Dedifferentiated amniotic fluid mesenchymal stem cell (primary cell): ENCODE measurements at regions not wholly inside any gene's neighbourhood (a gene's known extent, or its start where the extent isn't known, plus 50 kb on each side); places are given as distances from the start of the nearest gene placed in this dataset.

Experiments used
- DNase-seq: peaks from one replicate; pipeline ENCODE4 v3.0.0-alpha.2; 2016; ENCODE audit errors: extremely low spot score

GRCh38 chr3:73705792-73706191 is 81.1 kb upstream of the PDZRN3 start:
- DNase-seq: no peak

DNA sequence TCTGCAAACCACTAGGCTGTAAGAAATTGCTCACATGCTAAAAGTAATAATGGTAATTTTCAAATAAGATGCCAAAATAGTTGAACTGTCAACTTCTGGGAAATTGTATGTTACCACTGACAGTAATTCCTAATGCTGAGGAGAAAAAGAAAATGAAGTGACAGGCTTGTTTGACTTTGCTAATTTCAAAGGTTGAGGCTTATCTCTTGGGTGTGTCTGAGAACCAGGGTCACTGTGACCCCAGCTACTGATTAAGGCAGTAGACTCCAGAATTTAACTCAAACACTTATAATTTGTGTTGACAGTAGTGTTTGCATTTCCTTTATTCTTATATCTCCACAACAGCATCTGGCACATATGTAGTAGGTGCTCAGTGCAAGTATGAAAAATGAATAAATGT is 74.6 kb upstream of the PDZRN3 start:
- DNase-seq: no peak

GRCh38 chr3:73697020-73697419 is 72.3 kb upstream of the PDZRN3 start:
- DNase-seq: no peak

DNA sequence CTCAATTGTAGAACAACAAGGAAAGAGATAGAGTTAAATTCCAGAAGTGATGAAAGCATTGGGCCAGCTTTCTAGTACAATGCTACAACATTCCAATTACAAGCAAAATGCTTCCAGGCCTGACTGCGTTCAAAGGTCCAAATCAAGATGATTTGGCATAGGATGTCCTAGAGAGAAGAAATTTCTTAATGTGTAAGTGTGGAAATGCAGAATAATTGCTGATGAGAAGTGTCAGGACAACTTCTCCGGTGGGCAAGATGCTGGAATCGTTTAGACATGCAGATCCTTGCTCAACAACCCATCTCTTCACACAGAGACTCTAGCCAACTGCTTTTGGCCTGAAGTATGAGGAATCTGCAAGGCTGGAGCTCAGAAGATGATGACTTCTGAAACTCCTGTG is 71.1 kb upstream of the PDZRN3 start:
- no peak for DNase-seq

DNA sequence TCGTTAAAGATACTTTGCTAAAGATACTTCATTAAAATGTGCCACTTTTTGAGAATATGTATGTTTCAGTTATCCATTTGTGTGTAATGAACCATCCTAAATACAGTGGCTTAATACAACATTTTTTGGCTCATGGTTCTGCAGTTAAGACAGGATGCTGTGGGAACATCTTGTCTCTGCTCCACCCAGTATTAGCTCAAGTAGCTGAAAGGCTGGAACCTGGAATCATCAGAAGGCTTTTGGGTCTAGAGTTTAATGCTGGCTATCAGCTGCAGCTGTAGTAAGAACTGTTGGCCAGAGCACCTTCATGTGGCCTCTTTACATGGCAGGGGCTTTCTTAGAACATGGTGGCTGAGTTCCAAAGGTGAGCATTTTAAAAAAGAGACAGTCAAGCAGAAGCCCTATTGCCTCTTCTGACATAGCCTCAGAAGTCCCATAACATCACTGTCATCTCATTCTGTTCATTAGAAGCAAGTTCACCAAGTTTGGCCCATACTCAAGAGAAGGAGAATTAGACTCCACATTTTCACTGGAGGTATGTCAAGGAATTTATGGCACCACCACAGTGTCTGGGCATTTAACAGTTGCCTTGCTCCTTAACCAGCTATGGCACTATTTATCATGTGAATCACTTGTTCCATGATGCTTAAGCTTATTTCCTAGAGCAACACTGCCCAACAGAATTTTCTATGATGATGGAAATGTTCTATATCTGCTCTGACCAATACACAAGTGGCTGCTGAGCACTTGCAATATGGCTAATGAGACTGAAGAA is 70.4 kb upstream of the PDZRN3 start:
- DNase-seq: no peak

DNA sequence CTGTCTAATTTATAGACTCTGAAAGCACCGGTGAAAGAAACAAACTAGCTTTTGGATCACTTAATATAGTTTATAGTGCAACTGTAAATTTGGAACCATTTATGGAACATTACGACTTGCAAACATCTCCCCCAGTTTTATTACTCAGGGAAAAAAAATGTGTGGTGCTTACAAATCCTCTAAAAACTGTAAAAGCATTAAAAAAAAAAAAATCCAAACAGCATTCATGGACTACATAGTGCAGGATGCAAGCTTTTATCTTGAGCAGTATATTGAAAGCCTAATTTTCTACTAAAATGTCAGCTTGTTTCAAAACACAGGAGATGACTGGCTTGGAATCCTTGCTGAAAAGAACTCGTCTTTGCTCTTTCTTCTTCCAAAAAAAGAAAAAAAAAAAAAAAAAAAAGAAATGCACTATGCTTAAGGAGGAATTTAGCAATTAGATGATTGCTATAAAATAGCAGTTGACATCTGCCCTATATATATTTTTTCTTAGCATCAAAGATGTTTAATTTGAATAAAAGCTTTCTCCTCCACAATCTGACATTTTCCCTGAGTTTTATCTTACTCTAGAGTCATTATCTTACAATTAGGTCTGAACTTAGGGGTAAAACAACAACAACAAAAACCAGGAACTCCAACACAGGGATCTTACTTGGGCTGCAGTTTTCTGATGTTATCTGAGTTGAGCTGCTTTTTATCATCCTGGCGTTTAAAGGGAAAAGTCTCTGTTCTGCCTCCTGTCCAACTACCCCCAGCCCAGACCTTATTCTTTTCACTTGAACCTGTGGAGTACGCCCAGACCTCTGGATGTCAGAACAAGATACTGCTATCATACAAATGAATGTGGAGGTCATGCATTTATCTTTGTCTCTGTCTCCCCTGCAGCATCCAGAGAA is 62.6 kb upstream of the PDZRN3 start:
- DNase-seq: no peak

DNA sequence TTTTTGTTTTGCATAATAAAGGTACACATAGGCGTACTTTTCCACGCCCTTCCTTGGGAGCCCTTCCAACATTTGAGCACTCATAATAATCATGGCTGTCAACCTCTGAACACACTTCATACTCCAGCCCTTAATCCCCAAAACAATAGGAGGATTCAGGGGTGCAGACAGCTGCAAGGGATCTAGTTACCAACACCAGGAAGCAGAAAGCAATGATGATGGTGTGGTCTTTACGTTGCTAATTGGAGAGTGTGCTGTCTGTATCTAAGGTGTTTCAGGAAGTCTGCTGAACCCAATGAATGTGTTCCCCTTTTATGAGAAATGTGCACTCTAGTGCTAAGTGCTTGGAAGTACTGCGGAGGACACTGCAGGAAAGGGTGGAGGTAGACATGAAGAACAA is 60.3 kb upstream of the PDZRN3 start:
- DNase-seq: no peak

DNA sequence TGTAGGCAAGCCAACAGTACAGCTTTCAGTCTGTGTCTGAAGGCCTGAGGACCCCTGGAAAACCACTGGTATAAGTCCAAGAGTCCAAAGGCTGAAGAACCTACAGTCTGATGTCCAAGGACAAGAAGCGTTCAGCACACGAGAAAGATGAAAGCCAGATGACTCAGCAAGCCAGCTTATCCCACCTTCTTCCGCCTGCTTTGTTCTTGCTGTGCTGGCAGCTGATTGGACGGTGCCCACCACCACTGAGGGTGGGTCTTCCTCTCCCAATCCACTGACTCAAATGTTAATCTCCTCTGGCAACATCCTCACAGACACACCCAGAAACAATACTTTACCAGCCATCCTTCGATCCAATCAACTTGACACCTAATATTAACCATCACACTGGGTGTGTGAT is 59.0 kb upstream of the PDZRN3 start:
- DNase-seq: no peak

DNA sequence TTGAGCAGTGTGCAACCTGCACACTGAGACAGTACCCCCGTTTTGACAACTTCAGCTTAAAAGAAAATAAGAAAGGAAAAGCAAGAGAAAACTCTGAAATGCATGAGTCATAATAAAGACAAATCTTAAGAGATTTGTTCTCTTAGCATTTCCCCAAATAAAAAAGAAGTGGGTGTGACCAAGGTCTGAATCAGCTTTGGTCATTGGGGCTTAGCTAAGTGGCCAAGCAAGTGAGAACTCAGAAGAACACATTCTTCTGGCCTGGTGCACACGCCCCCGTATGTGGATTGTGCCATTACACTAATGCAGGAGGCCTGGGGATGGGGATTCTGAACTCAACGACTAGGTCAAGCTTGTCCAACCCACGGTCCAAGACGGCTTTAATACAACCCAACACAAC is 56.9 kb upstream of the PDZRN3 start:
- peak; percentile 76 for DNase-seq

DNA sequence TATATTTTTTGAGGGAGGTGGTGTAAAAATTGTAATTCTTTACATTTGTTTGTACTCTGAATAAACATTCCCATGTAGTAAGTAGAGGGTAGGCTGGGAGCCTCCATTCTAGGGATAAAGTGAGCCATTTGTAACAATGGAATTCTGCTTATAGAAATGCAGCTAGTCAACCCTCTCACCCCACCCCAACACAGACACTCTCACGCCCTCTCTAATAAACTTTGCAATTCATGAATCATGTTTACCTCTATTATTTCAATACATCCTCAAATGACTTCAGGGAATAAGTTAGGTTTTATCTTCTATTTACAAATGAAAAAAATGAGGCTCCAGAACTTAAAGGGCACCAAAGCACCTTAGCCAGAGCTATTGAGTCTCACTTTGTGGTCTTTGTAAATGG is 56.5 kb upstream of the PDZRN3 start:
- no peak for DNase-seq

DNA sequence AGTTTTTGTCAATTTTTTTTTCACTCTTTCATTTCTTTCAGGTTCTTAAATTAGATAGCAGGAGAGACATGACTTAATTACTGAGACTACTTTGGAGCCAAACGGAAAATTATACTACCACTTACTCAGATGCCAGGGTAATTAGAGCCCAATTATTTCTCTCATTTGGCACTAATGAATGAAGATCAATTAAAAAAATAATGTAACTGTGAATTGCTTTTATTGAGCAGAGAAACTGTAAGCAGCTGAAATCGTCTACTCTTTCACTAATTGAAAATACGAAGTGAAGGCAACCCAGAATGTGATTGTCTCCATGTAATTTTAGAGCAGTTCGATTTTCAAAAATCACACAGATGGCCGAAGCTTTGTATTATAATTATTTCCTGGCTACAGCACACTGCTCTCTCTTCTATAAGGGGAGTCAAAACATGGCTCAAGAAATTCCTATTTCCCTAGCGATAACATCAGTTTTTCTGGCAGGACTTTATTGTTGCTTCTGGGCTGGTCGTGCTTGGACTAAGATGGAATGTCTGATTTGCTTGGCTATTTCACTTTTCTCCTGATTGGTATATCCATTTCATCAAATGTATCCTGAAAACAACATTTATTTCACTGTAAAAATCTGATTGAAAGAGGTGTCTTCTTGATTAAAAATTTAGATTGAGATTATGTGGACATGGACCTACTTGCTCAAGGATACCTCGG is 55.8 kb upstream of the PDZRN3 start:
- DNase-seq: peak; percentile 50

DNA sequence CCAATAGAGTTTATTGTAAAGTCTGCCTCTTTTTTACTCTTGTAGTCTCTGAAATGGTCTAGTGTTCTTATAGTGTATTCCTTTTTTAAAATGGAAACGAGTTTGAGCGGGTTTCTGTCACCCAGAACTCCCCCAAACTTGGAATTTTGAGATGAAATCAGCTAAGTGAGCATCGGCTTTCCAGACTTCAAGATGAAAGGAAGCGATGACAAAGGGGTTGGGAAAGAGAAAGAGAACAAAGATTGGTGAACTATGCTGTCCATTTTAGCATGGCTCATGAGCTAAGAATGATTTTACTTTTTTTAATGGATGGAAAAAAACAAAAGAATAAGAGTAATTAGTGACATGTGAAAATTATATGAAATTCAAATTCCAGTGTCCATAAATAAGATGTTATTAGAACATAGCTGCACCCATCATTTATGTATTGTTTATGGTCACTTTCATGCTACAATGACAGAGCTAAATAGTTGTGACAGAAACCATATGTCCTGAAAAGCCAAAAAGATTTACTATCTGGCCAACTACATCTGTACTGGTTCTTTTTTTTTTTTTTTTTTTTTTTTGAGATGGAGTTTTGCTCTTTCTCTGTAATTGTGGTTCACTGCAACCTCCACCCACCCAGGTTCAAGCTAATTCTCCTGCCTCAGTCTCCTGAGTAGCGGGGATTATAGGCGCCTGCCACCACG is 52.7 kb upstream of the PDZRN3 start:
- no peak for DNase-seq
